K562 (cell line): ENCODE measurements at regions not wholly inside any gene's neighbourhood (a gene's known extent, or its start where the extent isn't known, plus 50 kb on each side); places are given as distances from the start of the nearest gene placed in this dataset.

Experiments
- CBFA2T3 ChIP-seq: fragments of 450-650 bp; IDR thresholded peaks from 2 replicates; pipeline ENCODE4 v1.6.1; 2017
- CC2D1A ChIP-seq: fragments of 450-650 bp; IDR thresholded peaks from 2 replicates; pipeline ENCODE4 v1.6.1; 2017; ENCODE audit warnings: mild to moderate bottlenecking
- CREB3 ChIP-seq: fragments of 450-650 bp; conservative IDR thresholded peaks from 2 replicates; pipeline ENCODE4 v1.6.1; 2016; ENCODE audit warnings: missing genetic modification characterization, low read depth, mild to moderate bottlenecking, missing compliant biosample characterization, moderate library complexity
- DEAF1 ChIP-seq: fragments of 450-650 bp; formaldehyde crosslinking; IDR thresholded peaks from 2 replicates; pipeline ENCODE4 v1.4.0; 2020; ENCODE audit warnings: mild to moderate bottlenecking, moderate library complexity
- FOXA1 ChIP-seq: fragments of 450-650 bp; IDR thresholded peaks from 2 replicates; pipeline ENCODE4 v1.6.1; 2016; ENCODE audit warnings: mild to moderate bottlenecking, borderline replicate concordance
- GTF2B ChIP-seq: IDR thresholded peaks from 2 replicates; pipeline ENCODE4 v1.6.1; 2011; ENCODE audit not compliant: insufficient read length; ENCODE audit errors: extremely low read depth
- HOXB6 ChIP-seq: fragments of 250-450 bp; sonication (Bioruptor Pico); IDR thresholded peaks from 2 replicates; pipeline ENCODE4 v1.5.1; 2022; ENCODE audit warnings: mild to moderate bottlenecking, borderline replicate concordance
- NCOA6 ChIP-seq: fragments of 450-650 bp; IDR thresholded peaks from 2 replicates; pipeline ENCODE4 v1.6.1; 2017; ENCODE audit warnings: mild to moderate bottlenecking
- PBX2 ChIP-seq, 2 experiments: IDR thresholded peaks in 1 of 2; conservative IDR thresholded peaks in 1 of 2; 2 replicates each; pipeline ENCODE4 v1.6.1; 2016; ENCODE audit warnings: low read depth in 2 of 2, mild to moderate bottlenecking in 1 of 2, missing compliant biosample characterization in 1 of 2, missing genetic modification characterization in 1 of 2, moderate library complexity in 1 of 2
- PHF20 ChIP-seq: fragments of 450-650 bp; IDR thresholded peaks from 2 replicates; pipeline ENCODE4 v1.6.1; 2018; ENCODE audit not compliant: partially characterized antibody
- PKNOX1 ChIP-seq: fragments of 450-650 bp; IDR thresholded peaks from 2 replicates; pipeline ENCODE4 v1.6.1; 2016
- RAD21 ChIP-seq, 2 experiments: fragments of 250-450 bp in 1 of 2; fragments of 450-650 bp in 1 of 2; sonication (Bioruptor Pico) in 1 of 2; formaldehyde crosslinking in 1 of 2; IDR thresholded peaks in 1 of 2; conservative IDR thresholded peaks in 1 of 2; 2 replicates each; pipeline versions ENCODE4 v1.4.0 to v1.8.0; 2020 to 2022; ENCODE audit warnings: mild to moderate bottlenecking in 2 of 2, moderate library complexity in 1 of 2
- RAD51 ChIP-seq: fragments of 450-650 bp; IDR thresholded peaks from 2 replicates; pipeline ENCODE4 v1.7.1; 2016; ENCODE audit warnings: low read depth, mild to moderate bottlenecking, borderline replicate concordance
- RBM17 ChIP-seq: fragments of 200-400 bp; formaldehyde crosslinking; IDR thresholded peaks from 2 replicates; pipeline ENCODE4 v1.6.1; 2017; ENCODE audit warnings: low read depth, mild to moderate bottlenecking, low read length, borderline replicate concordance
- SLC30A9 ChIP-seq: fragments of 250-450 bp; sonication (Bioruptor Pico); IDR thresholded peaks from 2 replicates; pipeline ENCODE4 v1.8.0; 2022; ENCODE audit warnings: mild to moderate bottlenecking, moderate library complexity
- ZNF133 ChIP-seq: fragments of 250-450 bp; sonication (Bioruptor Pico); IDR thresholded peaks from 2 replicates; pipeline ENCODE4 v1.4.0; 2020; ENCODE audit warnings: mild to moderate bottlenecking
- ZNF174 ChIP-seq: fragments of 250-450 bp; sonication (Bioruptor Pico); IDR thresholded peaks from 2 replicates; pipeline ENCODE4 v1.4.0; 2020; ENCODE audit warnings: mild to moderate bottlenecking
- ZNF263 ChIP-seq: sonication (generic); formaldehyde crosslinking; IDR thresholded peaks from 2 replicates; pipeline ENCODE4 v1.8.0; 2022; ENCODE audit warnings: mild to moderate bottlenecking, missing genetic modification reagents, borderline replicate concordance
- ZNF3 ChIP-seq: fragments of 250-450 bp; sonication (Bioruptor Pico); IDR thresholded peaks from 2 replicates; pipeline ENCODE4 v1.5.0; 2021; ENCODE audit warnings: mild to moderate bottlenecking, moderate library complexity
- ZNF76 ChIP-seq: fragments of 250-450 bp; sonication (Bioruptor Pico); IDR thresholded peaks from 2 replicates; pipeline ENCODE4 v1.4.0; 2020; ENCODE audit warnings: mild to moderate bottlenecking, moderate library complexity, borderline replicate concordance
- ZSCAN29 ChIP-seq: fragments of 450-650 bp; IDR thresholded peaks from 2 replicates; pipeline ENCODE4 v1.6.1; 2017

GRCh38 chr3:632571-633170 lies 436.1 kb downstream of the CHL1 start (continued):
- no peak for TF ChIP-seq PBX2 (CRISPR knock-in tag; IDR thresholded peaks at IDR 0.05; ENCODE audit: low read depth)
- peak; percentile 88 for TF ChIP-seq PBX2 (tag; conservative IDR thresholded peaks at IDR 0.05; ENCODE audit: low read depth)
- 0 out of 2 replicates have a peak, but pooled peaks have one; percentile 19 for TF ChIP-seq DEAF1 (CRISPR knock-in tag)
- TF ChIP-seq RBM17, result no peak
- TF ChIP-seq GTF2B, result no peak
- no peak for TF ChIP-seq RAD51
- TF ChIP-seq CC2D1A, result no peak
- TF ChIP-seq RAD21 (CRISPR knock-in tag; conservative IDR thresholded peaks at IDR 0.05 in 1 of 2, IDR thresholded peaks at IDR 0.05 in 1 of 2), result peak; percentile 71 to 86
- no peak for TF ChIP-seq CREB3 (tag)
- TF ChIP-seq NCOA6, result no peak
- TF ChIP-seq ZNF76 (CRISPR knock-in tag), result no peak
- no peak for TF ChIP-seq SLC30A9 (CRISPR knock-in tag)
- no peak for TF ChIP-seq FOXA1
- TF ChIP-seq ZSCAN29, result no peak
- no peak for TF ChIP-seq PHF20
- TF ChIP-seq ZNF3, result no peak
- no peak for TF ChIP-seq CBFA2T3
- TF ChIP-seq ZNF174 (CRISPR knock-in tag), result no peak
- TF ChIP-seq HOXB6 (CRISPR knock-in tag), result no peak
- no peak for TF ChIP-seq ZNF133 (CRISPR knock-in tag)
- TF ChIP-seq PKNOX1, result peak; percentile 56
- no peak for TF ChIP-seq ZNF263 (CRISPR knock-in tag)
